ENCODE measurements at regions not wholly inside any gene's neighbourhood (a gene's known extent, or its start where the extent isn't known, plus 50 kb on each side); places are given as distances from the start of the nearest gene placed in this dataset.
"Not testable (repeated sequence)": the region's sequence is repeated elsewhere in the genome, so short reads cannot be mapped to it uniquely, and the experiment has no call there.

- DNase-seq (ENCODE audit: low spot score), result no peak
These were observed 118.3 kb downstream of the EXOC5 start for GRCh38 chr14:57150449-57150848.

- DNase-seq (ENCODE audit: low spot score), result no peak
These were observed 129.5 kb downstream of the EXOC5 start for GRCh38 chr14:57139173-57139572.

GRCh38 chr14:57136669-57137328, 131.9 kb downstream of the EXOC5 start:
- no peak for DNase-seq (ENCODE audit: low spot score)

GRCh38 chr14:57127809-57128208, 140.9 kb downstream of the EXOC5 start:
- DNase-seq (ENCODE audit: low spot score), result not testable (repeated sequence)

GRCh38 chr14:57122129-57122528, 146.6 kb downstream of the EXOC5 start:
- no peak for DNase-seq (ENCODE audit: low spot score)

- DNase-seq (ENCODE audit: low spot score), result not testable (repeated sequence)
These were observed 156.5 kb downstream of the EXOC5 start for GRCh38 chr14:57112072-57112807.

- DNase-seq (ENCODE audit: low spot score), result not testable (repeated sequence)
These were observed 158.3 kb downstream of the EXOC5 start for GRCh38 chr14:57110411-57110810.

GRCh38 chr14:57091030-57091608, 177.6 kb downstream of the EXOC5 start:
- DNase-seq (ENCODE audit: low spot score), result no peak

GRCh38 chr14:57089901-57090300, 178.8 kb downstream of the EXOC5 start:
- no peak for DNase-seq (ENCODE audit: low spot score)

GRCh38 chr14:57087841-57088240, 180.9 kb downstream of the EXOC5 start:
- DNase-seq (ENCODE audit: low spot score), result no peak

- DNase-seq (ENCODE audit: low spot score), result no peak
These were observed 182.2 kb downstream of the EXOC5 start for GRCh38 chr14:57086271-57087162.

- no peak for DNase-seq (ENCODE audit: low spot score)
These were observed 182.9 kb downstream of the EXOC5 start for GRCh38 chr14:57085801-57086200.

- DNase-seq (ENCODE audit: low spot score), result no peak
These were observed 183.7 kb downstream of the EXOC5 start for GRCh38 chr14:57085043-57085442.

GRCh38 chr14:57080691-57081090, 188.0 kb downstream of the EXOC5 start:
- DNase-seq (ENCODE audit: low spot score), result no peak

- no peak for DNase-seq (ENCODE audit: low spot score)
These were observed 190.7 kb downstream of the EXOC5 start for GRCh38 chr14:57078054-57078453.

GRCh38 chr14:57073986-57074385, 194.7 kb downstream of the EXOC5 start:
- no peak for DNase-seq (ENCODE audit: low spot score)

- no peak for DNase-seq (ENCODE audit: low spot score)
These were observed 197.1 kb downstream of the EXOC5 start for GRCh38 chr14:57071639-57072038.

- no peak for DNase-seq (ENCODE audit: low spot score)
These were observed 199.0 kb downstream of the EXOC5 start for GRCh38 chr14:57069702-57070101.

- DNase-seq (ENCODE audit: low spot score), result no peak
These were observed 200.2 kb downstream of the EXOC5 start for GRCh38 chr14:57068511-57068910.

- DNase-seq (ENCODE audit: low spot score), result peak; percentile 12
These were observed 201.7 kb downstream of the EXOC5 start for GRCh38 chr14:57066887-57067513.

- DNase-seq (ENCODE audit: low spot score), result no peak
These were observed 202.2 kb downstream of the EXOC5 start for GRCh38 chr14:57066463-57066862.

Measured in AG08396 (cell line).